GM12872 (cell line): ENCODE measurements at regions not wholly inside any gene's neighbourhood (a gene's known extent, or its start where the extent isn't known, plus 50 kb on each side); places are given as distances from the start of the nearest gene placed in this dataset.

Source experiments
- CTCF ChIP-seq: IDR thresholded peaks from 3 replicates; pipeline ENCODE4 v1.5.1; 2011; ENCODE audit warnings: low read depth, mild to moderate bottlenecking, low read length, moderate library complexity; ENCODE audit not compliant: insufficient read depth

DNA sequence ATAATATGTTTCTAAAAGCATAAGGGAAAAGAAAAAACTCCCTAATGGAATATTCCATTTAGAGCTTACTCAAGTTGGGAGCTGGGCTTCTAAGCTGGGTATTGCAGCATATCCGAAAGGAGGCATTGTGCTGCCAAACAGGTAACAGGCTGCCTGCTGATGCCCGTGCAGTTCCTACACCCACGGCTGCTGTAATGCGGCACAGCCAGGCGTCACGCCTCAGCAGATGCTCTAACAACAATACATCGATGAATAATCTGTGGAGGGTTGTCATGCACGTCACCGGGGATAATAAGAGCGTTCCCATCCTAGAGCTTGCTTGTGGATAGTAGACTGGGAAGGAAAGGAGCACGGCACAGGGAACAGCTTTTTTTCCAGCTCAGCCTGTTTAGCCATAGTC is 1582.1 kb upstream of the SLC10A2 start:
- no peak for TF ChIP-seq CTCF

- TF ChIP-seq CTCF = no peak
These were observed 1579.6 kb upstream of the SLC10A2 start for GRCh38 chr13:104645786-104646185.

GRCh38 chr13:104641309-104641708 is 1575.1 kb upstream of the SLC10A2 start:
- TF ChIP-seq CTCF = no peak

GRCh38 chr13:104635879-104636278 is 1569.7 kb upstream of the SLC10A2 start:
- TF ChIP-seq CTCF = no peak

- no peak for TF ChIP-seq CTCF
These were observed 1567.8 kb upstream of the SLC10A2 start for GRCh38 chr13:104634016-104634415.

DNA sequence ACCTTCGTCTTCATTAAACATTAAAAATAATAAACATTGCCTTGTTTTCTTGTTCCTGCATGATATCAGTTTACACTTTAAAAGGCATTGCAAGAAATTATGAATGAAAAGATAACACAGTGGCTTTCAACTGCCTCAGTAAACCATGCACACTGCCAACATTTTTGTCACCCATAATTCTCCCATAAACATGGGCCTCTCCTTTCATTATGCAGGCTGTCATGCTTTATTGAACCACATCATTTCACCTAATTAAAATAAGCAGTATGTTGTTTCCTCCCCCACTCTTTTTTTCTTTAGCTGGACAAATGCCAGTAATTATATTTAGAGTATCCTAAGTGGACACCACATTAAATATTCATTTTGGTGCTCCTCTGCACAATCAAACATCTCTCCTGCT is 1566.5 kb upstream of the SLC10A2 start:
- TF ChIP-seq CTCF = no peak

DNA sequence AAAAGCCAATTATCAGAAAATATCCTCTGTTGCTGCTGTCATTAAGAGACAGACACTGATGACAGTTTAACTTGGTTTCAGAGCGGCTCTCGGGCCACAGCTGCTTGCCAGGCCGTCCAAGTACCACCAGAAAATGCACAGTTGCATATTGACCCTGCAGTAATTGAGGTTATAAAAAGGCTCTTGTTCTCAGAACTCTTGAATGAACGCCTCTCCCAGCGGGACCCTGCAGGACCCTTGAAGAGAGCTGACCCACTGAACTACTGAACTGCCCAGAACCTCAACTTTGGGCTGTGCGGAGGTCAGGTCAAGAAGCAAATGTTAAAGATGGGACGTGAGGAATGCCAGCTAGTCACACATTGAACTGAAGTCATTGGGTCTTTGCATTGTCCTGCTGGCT is 1559.0 kb upstream of the SLC10A2 start:
- no peak for TF ChIP-seq CTCF

DNA sequence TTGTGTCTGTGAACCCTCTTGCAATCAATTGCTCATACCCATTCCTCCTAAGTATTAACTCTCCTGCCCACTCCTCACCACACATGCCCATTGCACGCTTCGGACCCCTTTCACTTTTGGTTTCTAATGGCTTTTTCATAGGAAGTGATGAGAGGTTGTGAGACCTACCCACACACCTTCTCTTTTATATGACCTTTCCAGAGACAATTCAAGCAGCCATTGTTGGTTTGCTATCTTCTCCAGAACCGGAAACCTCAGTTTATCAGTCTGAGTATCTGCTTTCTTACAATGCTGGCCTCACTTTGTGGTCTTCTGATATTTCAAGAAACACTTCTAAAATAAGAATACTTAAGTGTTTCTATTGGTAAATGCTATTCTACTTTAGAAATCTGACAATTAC is 1550.8 kb upstream of the SLC10A2 start:
- no peak for TF ChIP-seq CTCF
